ENCODE measurements at regions not wholly inside any gene's neighbourhood (a gene's known extent, or its start where the extent isn't known, plus 50 kb on each side); places are given as distances from the start of the nearest gene placed in this dataset.

DNA sequence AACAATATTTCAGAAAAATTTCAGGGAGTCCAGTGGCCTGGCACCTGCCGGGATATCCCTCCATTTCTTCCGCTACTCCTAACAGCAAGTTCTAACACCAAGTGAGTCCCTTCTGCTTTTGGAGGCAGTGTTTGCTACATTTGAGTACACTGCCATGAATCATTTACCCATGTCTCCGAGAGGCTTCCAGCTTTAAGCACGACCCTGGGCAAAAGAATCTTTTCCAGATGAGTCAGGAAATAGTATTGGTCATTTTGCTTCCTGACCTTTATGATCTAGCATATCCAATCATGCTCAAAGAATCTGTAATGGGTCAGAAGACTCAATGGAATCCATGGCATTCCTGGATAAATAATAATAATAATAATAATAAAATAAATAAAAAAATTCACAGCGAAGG lies 60.7 kb upstream of the FMN2 start:
- Histone ChIP-seq H3K4me3 (ENCODE audit: low read depth in 1 of 5, low read length in 5 of 5) (no peak overlapping the region), H3K9me3 (ENCODE audit: control insufficient read depth in 5 of 5, low read length in 5 of 5) (no peaks in the 10 kb centered on the region), H3K36me3 (ENCODE audit: control insufficient read depth in 5 of 5, insufficient read depth in 5 of 5, low read length in 5 of 5) (no peaks in the 10 kb centered on the region), H3K27ac (ENCODE audit: low read depth, low read length) (no peak overlapping the region), H3K9ac (ENCODE audit: low read length in 5 of 5) (no peak overlapping the region), H3K27me3 (ENCODE audit: control insufficient read depth in 5 of 5, insufficient read depth in 4 of 5, low read length in 5 of 5) (no peaks in the 10 kb centered on the region), H3K4me1 (ENCODE audit: control insufficient read depth in 5 of 5, insufficient read depth in 5 of 5, low read length in 5 of 5) (no peaks in the 10 kb centered on the region)

DNA sequence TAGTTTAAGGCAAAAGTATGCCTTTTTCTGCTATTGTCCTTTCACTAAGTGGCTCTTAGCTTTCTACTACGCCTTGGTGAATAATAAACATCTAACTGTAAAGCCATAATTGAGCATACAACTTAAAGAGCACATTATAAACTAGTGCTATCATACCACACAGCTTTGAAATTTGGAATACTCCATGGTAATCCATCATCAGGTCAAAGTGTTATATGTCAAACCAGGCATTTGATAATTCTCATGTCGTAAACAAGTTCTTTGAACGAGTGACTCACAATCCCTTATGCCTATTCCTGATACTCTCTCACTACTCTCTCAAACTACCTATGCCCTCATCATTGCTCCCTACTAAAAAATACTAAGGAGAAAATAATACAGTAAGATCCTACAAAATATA lies 60.3 kb upstream of the FMN2 start:
- H3K4me1 ChIP-seq (ENCODE audit: control insufficient read depth in 5 of 5, insufficient read depth in 5 of 5, low read length in 5 of 5) = no peaks in the 10 kb centered on the region
- H3K27ac ChIP-seq (ENCODE audit: low read depth, low read length) = no peak overlapping the region
- H3K4me3 ChIP-seq (ENCODE audit: low read depth in 1 of 5, low read length in 5 of 5) = no peak overlapping the region
- H3K9ac ChIP-seq (ENCODE audit: low read length in 5 of 5) = no peak overlapping the region
- H3K27me3 ChIP-seq (ENCODE audit: control insufficient read depth in 5 of 5, insufficient read depth in 4 of 5, low read length in 5 of 5) = no peaks in the 10 kb centered on the region
- no peaks in the 10 kb centered on the region for H3K9me3 ChIP-seq (ENCODE audit: control insufficient read depth in 5 of 5, low read length in 5 of 5)
- H3K36me3 ChIP-seq (ENCODE audit: control insufficient read depth in 5 of 5, insufficient read depth in 5 of 5, low read length in 5 of 5) = no peaks in the 10 kb centered on the region

- H3K27ac ChIP-seq (ENCODE audit: low read depth, low read length) = no peak overlapping the region
- H3K9me3 ChIP-seq (ENCODE audit: control insufficient read depth in 5 of 5, low read length in 5 of 5) = no peaks in the 10 kb centered on the region
- no peaks in the 10 kb centered on the region for H3K4me1 ChIP-seq (ENCODE audit: control insufficient read depth in 5 of 5, insufficient read depth in 5 of 5, low read length in 5 of 5)
- no peaks in the 10 kb centered on the region for H3K27me3 ChIP-seq (ENCODE audit: control insufficient read depth in 5 of 5, insufficient read depth in 4 of 5, low read length in 5 of 5)
- H3K36me3 ChIP-seq (ENCODE audit: control insufficient read depth in 5 of 5, insufficient read depth in 5 of 5, low read length in 5 of 5) = no peaks in the 10 kb centered on the region
- no peak overlapping the region for H3K4me3 ChIP-seq (ENCODE audit: low read depth in 1 of 5, low read length in 5 of 5)
- H3K9ac ChIP-seq (ENCODE audit: low read length in 5 of 5) = no peak overlapping the region
These were observed 58.3 kb upstream of the FMN2 start for GRCh38 chr1:240033406-240033805.

DNA sequence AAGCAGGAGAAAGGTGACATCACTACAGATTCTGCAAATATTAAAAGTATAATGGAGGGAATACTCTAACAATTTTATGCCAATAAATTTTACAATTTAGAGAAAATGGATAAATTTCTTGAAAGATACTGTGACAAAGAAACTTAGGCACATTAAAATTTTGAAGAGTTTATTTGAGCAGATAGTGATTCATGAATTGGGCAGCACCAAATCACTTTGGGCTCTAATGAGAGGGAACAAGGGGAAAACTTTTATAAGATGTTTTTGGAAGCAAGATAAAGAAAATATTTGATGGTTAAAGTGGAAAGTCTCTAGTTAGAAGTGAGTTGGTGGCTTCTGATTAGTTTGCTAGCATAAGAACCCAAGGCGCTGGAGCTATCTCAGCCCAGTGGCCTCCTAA lies 55.2 kb upstream of the FMN2 start:
- no peak overlapping the region for H3K9ac ChIP-seq (ENCODE audit: low read length in 5 of 5)
- no peaks in the 10 kb centered on the region for H3K36me3 ChIP-seq (ENCODE audit: control insufficient read depth in 5 of 5, insufficient read depth in 5 of 5, low read length in 5 of 5)
- H3K4me3 ChIP-seq (ENCODE audit: low read depth in 1 of 5, low read length in 5 of 5) = no peak overlapping the region

More for the DNA sequence above, 55.2 kb upstream of the FMN2 start:
- Histone ChIP-seq H3K27ac (ENCODE audit: low read depth, low read length) (no peak overlapping the region), H3K9me3 (ENCODE audit: control insufficient read depth in 5 of 5, low read length in 5 of 5) (no peaks in the 10 kb centered on the region), H3K27me3 (ENCODE audit: control insufficient read depth in 5 of 5, insufficient read depth in 4 of 5, low read length in 5 of 5) (no peaks in the 10 kb centered on the region), H3K4me1 (ENCODE audit: control insufficient read depth in 5 of 5, insufficient read depth in 5 of 5, low read length in 5 of 5) (no peaks in the 10 kb centered on the region)
